ENCODE measurements at regions not wholly inside any gene's neighbourhood (a gene's known extent, or its start where the extent isn't known, plus 50 kb on each side); places are given as distances from the start of the nearest gene placed in this dataset.

- Histone ChIP-seq H2AK5ac (ENCODE audit: insufficient read length, low read length) (no peak overlapping the region), H3K18ac (ENCODE audit: insufficient read length, low read depth, low read length) (no peak overlapping the region), H2BK15ac (ENCODE audit: low read depth, low read length) (no peak overlapping the region), H2BK120ac (ENCODE audit: low read depth, low read length, poor library complexity, severe bottlenecking) (no peak overlapping the region), H4K91ac (ENCODE audit: insufficient read length, low read depth, low read length) (no peak overlapping the region), H2BK20ac (ENCODE audit: low read depth, low read length, poor library complexity, severe bottlenecking) (no peak overlapping the region), H3K4ac (ENCODE audit: low read depth, low read length) (no peak overlapping the region), H3K9ac (ENCODE audit: extremely low read depth, insufficient read length, low read length) (no peak overlapping the region), H3K23me2 (ENCODE audit: insufficient read length, low read depth, low read length, poor library complexity, severe bottlenecking) (no peaks in the 10 kb centered on the region), H3K27me3 (ENCODE audit: insufficient read depth, low read length) (no peaks in the 10 kb centered on the region), H3K23ac (ENCODE audit: insufficient read length, low read depth, low read length) (no peak overlapping the region), H2AFZ (ENCODE audit: low read length) (no peak overlapping the region), H2BK12ac (ENCODE audit: insufficient read length, low read depth, low read length) (no peak overlapping the region), H3K4me1 (ENCODE audit: insufficient read depth, low read length) (no peaks in the 10 kb centered on the region; the same call in none of the 2 replicates), H4K20me1 (ENCODE audit: control insufficient read depth, insufficient read depth, insufficient read length) (no peaks in the 10 kb centered on the region), H3T11ph (ENCODE audit: low read length) (no peak overlapping the region), H4K5ac (ENCODE audit: insufficient read length, low read depth, low read length) (no peak overlapping the region), H3K79me2 (ENCODE audit: insufficient read depth, low read length) (no peaks in the 10 kb centered on the region), H3K14ac (ENCODE audit: insufficient read depth, low read length) (no peak overlapping the region), H3K56ac (ENCODE audit: insufficient read length, low read depth, low read length) (no peak overlapping the region), H2BK5ac (ENCODE audit: insufficient read length, low read length) (no peak overlapping the region), H4K8ac (replicated peaks; ENCODE audit: insufficient read length, low read depth, low read length) (no peak overlapping the region), H3K4me2 (ENCODE audit: insufficient read depth, insufficient read length, low read length) (no peak overlapping the region), H3K9me3 (ENCODE audit: control insufficient read depth, low read depth, low read length) (peaks cover 25% of the 10 kb centered on the region), H3K27ac (ENCODE audit: insufficient read length, low read depth, low read length) (no peak overlapping the region), H3K79me1 (ENCODE audit: insufficient read depth, low read depth, low read length, poor library complexity, severe bottlenecking) (no peaks in the 10 kb centered on the region)
- no peak for DNase-seq
- Mint-ChIP-seq H3K27me3 (ENCODE audit: low read depth) (peaks cover 4% of the 10 kb centered on the region; the same call in 1 of the 2 replicates), H3K4me3 (no peak overlapping the region), H3K36me3 (ENCODE audit: insufficient read depth in 1 of 3, low read depth in 3 of 3) (peaks cover 23% of the 10 kb centered on the region in 3 experiments), H3K27ac (no peak overlapping the region), H3K4me1 (peaks cover 7 to 8% of the 10 kb centered on the region in 2 experiments; a peak in 3 of 4 replicates), H3K9me3 (peaks cover 30 to 32% of the 10 kb centered on the region in 2 experiments)
- no CpG with 5 or more reads among the region's 2 CpGs for WGBS (ENCODE audit: extremely low coverage, insufficient read length, low lambda C conversion rate)
- TF ChIP-seq CTCF (conservative IDR thresholded peaks at IDR 0.05): no peak
These were observed 121.4 kb upstream of the NFIA start for GRCh38 chr1:60960891-60961461.
